ENCODE measurements at regions not wholly inside any gene's neighbourhood (a gene's known extent, or its start where the extent isn't known, plus 50 kb on each side); places are given as distances from the start of the nearest gene placed in this dataset.

GRCh38 chrX:95029571-95029970 lies 1355.6 kb downstream of the FAM133A start:
- no peaks in the 10 kb centered on the region for H3K36me3 Mint-ChIP-seq (ENCODE audit: low read depth)
- no peak for DNase-seq
- ChIA-PET POLR2A (no interaction called here), CTCF (no interaction called here)
- H3K27me3 Mint-ChIP-seq: no peaks in the 10 kb centered on the region
- H3K4me1 Mint-ChIP-seq: no peaks in the 10 kb centered on the region
- no peak overlapping the region for H3K4me3 Mint-ChIP-seq
- H3K27ac Mint-ChIP-seq: no peak overlapping the region
- no peaks in the 10 kb centered on the region for H3K9me3 Mint-ChIP-seq

GRCh38 chrX:95040104-95040503 lies 1366.1 kb downstream of the FAM133A start:
- H3K9me3 Mint-ChIP-seq: no peaks in the 10 kb centered on the region
- no peaks in the 10 kb centered on the region for H3K36me3 Mint-ChIP-seq (ENCODE audit: low read depth)
- H3K27me3 Mint-ChIP-seq: no peaks in the 10 kb centered on the region
- H3K4me1 Mint-ChIP-seq: no peaks in the 10 kb centered on the region
- ChIA-PET CTCF (no interaction called here), POLR2A (no interaction called here)
- H3K4me3 Mint-ChIP-seq: no peak overlapping the region
- DNase-seq: no peak
- no peak overlapping the region for H3K27ac Mint-ChIP-seq

DNA sequence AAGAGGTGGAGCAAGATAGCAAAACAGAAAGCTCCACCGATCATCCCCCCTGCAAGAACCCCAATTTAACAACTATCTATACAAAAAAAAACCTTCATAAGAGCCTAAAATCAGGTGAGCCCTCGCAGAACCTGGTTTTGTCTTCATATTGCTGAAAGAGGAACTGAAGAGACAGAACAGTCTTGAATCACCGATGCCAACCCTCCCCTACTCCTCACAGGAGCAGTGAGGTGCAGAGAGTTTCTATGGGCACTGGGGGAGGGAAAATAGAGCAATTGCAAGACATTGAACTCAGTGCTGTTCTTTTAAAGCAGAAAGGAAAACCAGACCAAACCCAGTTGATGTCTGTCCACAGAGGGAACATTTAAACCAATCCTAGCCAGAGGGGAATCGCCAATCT lies 1370.3 kb downstream of the FAM133A start:
- no peaks in the 10 kb centered on the region for H3K36me3 Mint-ChIP-seq (ENCODE audit: low read depth)
- ChIA-PET CTCF (no interaction called here), POLR2A (no interaction called here)
- H3K4me1 Mint-ChIP-seq: no peaks in the 10 kb centered on the region
- H3K27me3 Mint-ChIP-seq: no peaks in the 10 kb centered on the region
- no peaks in the 10 kb centered on the region for H3K9me3 Mint-ChIP-seq
- H3K4me3 Mint-ChIP-seq: no peak overlapping the region
- no peak overlapping the region for H3K27ac Mint-ChIP-seq
- no peak for DNase-seq

DNA sequence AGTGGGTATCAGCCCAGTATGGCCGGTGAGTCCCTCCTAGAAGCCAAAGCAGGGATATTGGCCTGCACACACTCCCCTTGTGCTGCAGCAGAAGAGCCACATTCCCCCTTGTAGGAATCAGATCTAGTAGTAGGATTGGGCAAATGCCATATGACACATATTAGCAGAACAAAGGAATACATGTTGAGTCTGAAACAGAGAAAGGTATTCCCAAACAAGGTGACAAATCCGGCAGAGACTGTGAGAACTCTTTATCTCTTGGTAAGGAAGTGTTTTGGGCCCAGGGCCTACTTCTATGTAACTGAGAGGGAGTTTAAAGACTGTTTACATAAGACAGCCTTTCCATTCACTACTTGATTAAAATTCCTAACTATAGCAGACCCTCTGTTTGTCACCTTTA lies 1382.0 kb downstream of the FAM133A start:
- Mint-ChIP-seq H3K4me1 (no peaks in the 10 kb centered on the region), H3K27ac (no peak overlapping the region), H3K9me3 (no peaks in the 10 kb centered on the region), H3K27me3 (no peaks in the 10 kb centered on the region), H3K4me3 (no peak overlapping the region), H3K36me3 (ENCODE audit: low read depth) (no peaks in the 10 kb centered on the region)
- POLR2A ChIA-PET: no interaction called here
- no peak for DNase-seq
- CTCF ChIA-PET: no interaction called here

DNA sequence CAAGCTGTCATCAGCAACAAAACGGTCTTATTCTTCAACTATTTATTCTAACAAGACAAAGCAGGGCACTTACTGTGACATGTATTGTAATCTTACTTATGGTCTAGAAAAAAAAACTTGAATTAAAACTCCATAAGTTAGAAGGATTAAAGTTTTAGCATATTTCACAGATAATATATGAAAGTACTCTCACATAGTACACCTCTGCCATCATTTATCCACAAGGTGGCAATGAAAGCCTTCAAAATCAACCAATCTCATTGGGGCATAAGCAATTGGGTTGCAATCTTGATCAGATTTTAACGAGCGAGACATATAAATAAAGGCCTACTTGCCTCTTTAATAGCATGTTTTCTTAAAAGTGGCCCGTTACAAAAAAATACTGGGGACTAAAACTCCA lies 1382.9 kb downstream of the FAM133A start:
- Mint-ChIP-seq H3K36me3 (ENCODE audit: low read depth) (no peaks in the 10 kb centered on the region), H3K9me3 (no peaks in the 10 kb centered on the region), H3K27ac (no peak overlapping the region), H3K4me1 (no peaks in the 10 kb centered on the region), H3K27me3 (no peaks in the 10 kb centered on the region), H3K4me3 (no peak overlapping the region)
- CTCF ChIA-PET: no interaction called here
- POLR2A ChIA-PET: no interaction called here
- DNase-seq: no peak

- no peak for DNase-seq
- Mint-ChIP-seq H3K27me3 (no peaks in the 10 kb centered on the region), H3K36me3 (ENCODE audit: low read depth) (no peaks in the 10 kb centered on the region), H3K4me3 (no peak overlapping the region), H3K9me3 (no peaks in the 10 kb centered on the region), H3K4me1 (no peaks in the 10 kb centered on the region), H3K27ac (no peak overlapping the region)
- CTCF ChIA-PET: no interaction called here
- POLR2A ChIA-PET: no interaction called here
These were observed 1383.3 kb downstream of the FAM133A start for GRCh38 chrX:95057341-95057740.

DNA sequence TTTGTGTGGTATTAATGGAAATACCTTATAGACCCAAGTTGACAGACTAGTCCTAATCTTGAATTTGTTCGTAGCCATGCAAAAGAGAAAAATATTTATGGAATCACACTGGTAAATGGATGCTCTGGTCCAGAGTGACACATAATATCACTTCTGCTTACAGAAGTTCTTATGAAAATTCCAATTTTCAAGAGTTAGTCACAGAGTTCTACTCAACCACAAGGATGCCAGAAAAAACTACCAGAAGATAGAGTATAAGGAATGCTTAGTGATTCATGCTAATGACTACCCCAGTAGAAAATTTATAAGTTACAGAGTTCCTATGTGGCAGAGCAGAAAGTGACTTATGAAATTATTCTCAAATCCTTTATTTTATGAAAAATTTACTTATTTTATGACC lies 1384.8 kb downstream of the FAM133A start:
- ChIA-PET CTCF (no interaction called here), POLR2A (no interaction called here)
- Mint-ChIP-seq H3K36me3 (ENCODE audit: low read depth) (no peaks in the 10 kb centered on the region), H3K4me1 (no peaks in the 10 kb centered on the region), H3K27me3 (no peaks in the 10 kb centered on the region), H3K9me3 (no peaks in the 10 kb centered on the region), H3K4me3 (no peak overlapping the region), H3K27ac (no peak overlapping the region)
- no peak for DNase-seq

GRCh38 chrX:95059909-95060308 lies 1385.9 kb downstream of the FAM133A start:
- CTCF ChIA-PET: no interaction called here
- POLR2A ChIA-PET: no interaction called here
- Mint-ChIP-seq H3K27ac (no peak overlapping the region), H3K9me3 (no peaks in the 10 kb centered on the region), H3K4me3 (no peak overlapping the region), H3K4me1 (no peaks in the 10 kb centered on the region), H3K27me3 (no peaks in the 10 kb centered on the region), H3K36me3 (ENCODE audit: low read depth) (no peaks in the 10 kb centered on the region)
- DNase-seq: no peak

GRCh38 chrX:95063554-95063953 lies 1389.5 kb downstream of the FAM133A start:
- H3K4me3 Mint-ChIP-seq: no peak overlapping the region

DNA sequence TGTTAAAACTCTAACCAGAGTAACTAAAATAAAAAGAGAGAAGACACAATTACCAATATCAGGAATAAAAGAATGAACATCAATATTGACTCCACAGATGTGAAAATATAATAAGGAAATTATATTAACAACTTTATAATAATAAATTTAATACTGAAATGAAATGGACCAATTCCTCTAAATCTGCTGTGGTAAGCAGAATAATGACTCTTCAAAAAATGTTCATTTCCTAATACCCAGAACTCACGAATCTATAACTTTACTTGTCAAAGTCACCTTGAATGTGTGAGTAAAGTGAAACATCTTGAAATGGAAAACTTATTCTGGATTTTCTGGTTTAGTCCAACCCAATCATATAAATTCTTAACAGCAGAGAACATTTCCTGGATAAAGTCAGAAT lies 1391.1 kb downstream of the FAM133A start:
- ChIA-PET POLR2A (no interaction called here), CTCF (no interaction called here)
- DNase-seq: no peak
- H3K36me3 Mint-ChIP-seq (ENCODE audit: low read depth): no peaks in the 10 kb centered on the region
- no peak overlapping the region for H3K4me3 Mint-ChIP-seq
- no peaks in the 10 kb centered on the region for H3K9me3 Mint-ChIP-seq
- H3K27me3 Mint-ChIP-seq: no peaks in the 10 kb centered on the region
- H3K27ac Mint-ChIP-seq: no peak overlapping the region
- H3K4me1 Mint-ChIP-seq: no peaks in the 10 kb centered on the region

More at GRCh38 chrX:95063554-95063953, 1389.5 kb downstream of the FAM133A start:
- ChIA-PET POLR2A (no interaction called here), CTCF (no interaction called here)
- Mint-ChIP-seq H3K36me3 (ENCODE audit: low read depth) (no peaks in the 10 kb centered on the region), H3K27me3 (no peaks in the 10 kb centered on the region), H3K4me1 (no peaks in the 10 kb centered on the region), H3K27ac (no peak overlapping the region), H3K9me3 (no peaks in the 10 kb centered on the region)
- DNase-seq: no peak

- ChIA-PET POLR2A (no interaction called here), CTCF (no interaction called here)
- H3K27ac Mint-ChIP-seq: no peak overlapping the region
- DNase-seq: no peak
- H3K36me3 Mint-ChIP-seq (ENCODE audit: low read depth): no peaks in the 10 kb centered on the region
- no peaks in the 10 kb centered on the region for H3K9me3 Mint-ChIP-seq
- no peaks in the 10 kb centered on the region for H3K4me1 Mint-ChIP-seq
- H3K4me3 Mint-ChIP-seq: no peak overlapping the region
- H3K27me3 Mint-ChIP-seq: no peaks in the 10 kb centered on the region
These were observed 1397.0 kb downstream of the FAM133A start for GRCh38 chrX:95071052-95071451.

- ChIA-PET POLR2A (no interaction called here), CTCF (no interaction called here)
- Mint-ChIP-seq H3K9me3 (no peaks in the 10 kb centered on the region), H3K27ac (no peak overlapping the region), H3K4me1 (no peaks in the 10 kb centered on the region), H3K27me3 (no peaks in the 10 kb centered on the region), H3K4me3 (no peak overlapping the region), H3K36me3 (ENCODE audit: low read depth) (no peaks in the 10 kb centered on the region)
- DNase-seq: no peak
These were observed 1397.6 kb downstream of the FAM133A start for GRCh38 chrX:95071621-95072020.

DNA sequence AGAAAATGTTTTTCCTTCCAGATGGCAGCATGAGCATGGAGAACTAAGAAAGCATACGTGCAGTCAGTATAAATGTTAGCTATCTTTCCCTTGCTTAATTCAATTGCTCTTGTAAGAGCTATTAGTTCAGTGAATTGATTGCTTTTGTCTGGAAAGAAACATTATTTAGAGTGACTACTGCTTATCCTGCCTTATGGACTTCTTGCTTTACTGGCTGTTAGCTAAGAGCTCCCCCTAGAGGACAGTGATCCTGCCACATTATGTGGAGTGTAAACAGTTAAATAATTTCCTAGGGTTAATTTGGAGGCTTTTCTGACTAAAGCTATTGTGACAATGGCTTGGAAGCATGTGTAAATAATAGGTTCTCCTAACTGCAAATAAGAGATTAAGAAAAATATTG lies 1402.4 kb downstream of the FAM133A start:
- no peaks in the 10 kb centered on the region for H3K4me1 Mint-ChIP-seq
- POLR2A ChIA-PET: no interaction called here
- no peaks in the 10 kb centered on the region for H3K9me3 Mint-ChIP-seq
- DNase-seq: no peak
- H3K27me3 Mint-ChIP-seq: no peaks in the 10 kb centered on the region
- H3K4me3 Mint-ChIP-seq: no peak overlapping the region
- no peaks in the 10 kb centered on the region for H3K36me3 Mint-ChIP-seq (ENCODE audit: low read depth)
- CTCF ChIA-PET: no interaction called here
- no peak overlapping the region for H3K27ac Mint-ChIP-seq

- no peak overlapping the region for H3K27ac Mint-ChIP-seq
- CTCF ChIA-PET: no interaction called here
- no peaks in the 10 kb centered on the region for H3K36me3 Mint-ChIP-seq (ENCODE audit: low read depth)
- POLR2A ChIA-PET: no interaction called here
- H3K4me1 Mint-ChIP-seq: no peaks in the 10 kb centered on the region
- no peaks in the 10 kb centered on the region for H3K9me3 Mint-ChIP-seq
- no peak overlapping the region for H3K4me3 Mint-ChIP-seq
- no peaks in the 10 kb centered on the region for H3K27me3 Mint-ChIP-seq
- DNase-seq: no peak
These were observed 1427.9 kb downstream of the FAM133A start for GRCh38 chrX:95101851-95102390.

- H3K4me1 Mint-ChIP-seq: no peaks in the 10 kb centered on the region
- H3K4me3 Mint-ChIP-seq: no peak overlapping the region
- DNase-seq: no peak
- no peaks in the 10 kb centered on the region for H3K27me3 Mint-ChIP-seq
- CTCF ChIA-PET: no interaction called here
- H3K9me3 Mint-ChIP-seq: peaks cover 7% of the 10 kb centered on the region
- H3K36me3 Mint-ChIP-seq (ENCODE audit: low read depth): no peaks in the 10 kb centered on the region
- H3K27ac Mint-ChIP-seq: no peak overlapping the region
- POLR2A ChIA-PET: no interaction called here
These were observed 1443.5 kb downstream of the FAM133A start for GRCh38 chrX:95117556-95117955.
